ENCODE measurements at regions not wholly inside any gene's neighbourhood (a gene's known extent, or its start where the extent isn't known, plus 50 kb on each side); places are given as distances from the start of the nearest gene placed in this dataset.

DNA sequence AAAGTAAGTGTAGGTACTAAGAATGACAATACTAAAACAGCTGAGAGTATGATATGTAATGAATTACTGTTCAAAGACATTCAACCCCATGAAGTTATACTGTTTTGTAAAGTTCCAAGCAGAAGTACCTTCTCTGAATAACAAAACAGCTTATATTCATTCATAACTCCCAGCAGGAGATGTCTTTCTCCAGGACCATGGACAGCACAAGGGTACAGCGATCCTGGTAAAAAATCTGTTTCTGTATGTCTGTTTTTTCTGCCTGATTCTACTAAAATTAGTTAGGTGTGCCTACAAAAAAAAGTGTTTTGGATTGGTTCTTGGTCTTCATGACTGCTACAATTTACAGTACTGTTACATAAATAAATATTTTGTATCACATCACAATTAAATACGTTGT is 172.5 kb upstream of the SLITRK5 start:
- TF ChIP-seq, protein P1, sequence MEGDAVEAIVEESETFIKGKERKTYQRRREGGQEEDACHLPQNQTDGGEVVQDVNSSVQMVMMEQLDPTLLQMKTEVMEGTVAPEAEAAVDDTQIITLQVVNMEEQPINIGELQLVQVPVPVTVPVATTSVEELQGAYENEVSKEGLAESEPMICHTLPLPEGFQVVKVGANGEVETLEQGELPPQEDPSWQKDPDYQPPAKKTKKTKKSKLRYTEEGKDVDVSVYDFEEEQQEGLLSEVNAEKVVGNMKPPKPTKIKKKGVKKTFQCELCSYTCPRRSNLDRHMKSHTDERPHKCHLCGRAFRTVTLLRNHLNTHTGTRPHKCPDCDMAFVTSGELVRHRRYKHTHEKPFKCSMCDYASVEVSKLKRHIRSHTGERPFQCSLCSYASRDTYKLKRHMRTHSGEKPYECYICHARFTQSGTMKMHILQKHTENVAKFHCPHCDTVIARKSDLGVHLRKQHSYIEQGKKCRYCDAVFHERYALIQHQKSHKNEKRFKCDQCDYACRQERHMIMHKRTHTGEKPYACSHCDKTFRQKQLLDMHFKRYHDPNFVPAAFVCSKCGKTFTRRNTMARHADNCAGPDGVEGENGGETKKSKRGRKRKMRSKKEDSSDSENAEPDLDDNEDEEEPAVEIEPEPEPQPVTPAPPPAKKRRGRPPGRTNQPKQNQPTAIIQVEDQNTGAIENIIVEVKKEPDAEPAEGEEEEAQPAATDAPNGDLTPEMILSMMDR (IDR thresholded peaks at IDR 0.05) = no peak
- TF ChIP-seq POLR2A (IDR thresholded peaks at IDR 0.05) = no peak

All from body of pancreas (tissue), 4 donors.